ENCODE measurements at regions not wholly inside any gene's neighbourhood (a gene's known extent, or its start where the extent isn't known, plus 50 kb on each side); places are given as distances from the start of the nearest gene placed in this dataset.

GRCh38 chr1:94617134-94617805 is 75.7 kb upstream of the F3 start:
- Mint-ChIP-seq H3K27me3 (ENCODE audit: unreplicated experiment) (no peaks in the 10 kb centered on the region), H3K36me3 (ENCODE audit: unreplicated experiment) (peaks cover 6% of the 10 kb centered on the region), H3K4me3 (ENCODE audit: unreplicated experiment) (no peak overlapping the region), H3K4me1 (ENCODE audit: unreplicated experiment) (peaks cover 14% of the 10 kb centered on the region), H3K9me3 (ENCODE audit: unreplicated experiment) (peaks cover 8% of the 10 kb centered on the region), H3K27ac (ENCODE audit: unreplicated experiment) (no peak overlapping the region)
- no peak for TF ChIP-seq CTCF (IDR thresholded peaks at IDR 0.05)
- DNase-seq (ENCODE audit: extremely low spot score, unreplicated experiment): no peak

DNA sequence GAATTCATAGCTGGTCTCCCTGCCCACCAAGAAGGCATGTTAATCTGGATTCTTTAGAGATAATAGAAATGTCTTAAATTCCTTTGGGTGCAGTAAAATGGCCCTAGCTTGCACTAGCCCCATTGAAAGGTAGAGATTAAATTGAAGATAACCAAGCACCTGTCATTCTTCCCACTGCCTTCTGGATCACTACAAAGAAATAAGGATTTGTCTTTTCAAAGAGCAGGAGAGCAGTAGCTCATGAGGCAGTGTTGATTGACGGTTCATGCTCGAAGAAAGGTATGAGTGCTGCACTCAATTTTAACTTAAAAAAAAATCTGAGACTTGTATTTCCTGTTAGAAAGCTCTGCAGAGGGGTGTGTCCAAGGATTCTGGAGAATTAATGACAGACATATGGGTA is 74.9 kb upstream of the F3 start:
- no peak overlapping the region for H3K27ac Mint-ChIP-seq (ENCODE audit: unreplicated experiment)
- no peak for TF ChIP-seq CTCF (IDR thresholded peaks at IDR 0.05)
- H3K27me3 Mint-ChIP-seq (ENCODE audit: unreplicated experiment): no peaks in the 10 kb centered on the region
- peaks cover 8% of the 10 kb centered on the region for H3K9me3 Mint-ChIP-seq (ENCODE audit: unreplicated experiment)
- peaks cover 6% of the 10 kb centered on the region for H3K36me3 Mint-ChIP-seq (ENCODE audit: unreplicated experiment)
- H3K4me1 Mint-ChIP-seq (ENCODE audit: unreplicated experiment): peaks cover 12% of the 10 kb centered on the region
- DNase-seq (ENCODE audit: extremely low spot score, unreplicated experiment): no peak
- no peak overlapping the region for H3K4me3 Mint-ChIP-seq (ENCODE audit: unreplicated experiment)

- H3K4me1 Mint-ChIP-seq (ENCODE audit: unreplicated experiment): peaks cover 12% of the 10 kb centered on the region
- no peak for DNase-seq (ENCODE audit: extremely low spot score, unreplicated experiment)
- H3K9me3 Mint-ChIP-seq (ENCODE audit: unreplicated experiment): peaks cover 8% of the 10 kb centered on the region
- H3K27ac Mint-ChIP-seq (ENCODE audit: unreplicated experiment): no peak overlapping the region
- H3K27me3 Mint-ChIP-seq (ENCODE audit: unreplicated experiment): no peaks in the 10 kb centered on the region
- H3K4me3 Mint-ChIP-seq (ENCODE audit: unreplicated experiment): no peak overlapping the region
- peaks cover 6% of the 10 kb centered on the region for H3K36me3 Mint-ChIP-seq (ENCODE audit: unreplicated experiment)
- TF ChIP-seq CTCF (IDR thresholded peaks at IDR 0.05): no peak
Measured at GRCh38 chr1:94614996-94615395, 73.4 kb upstream of the F3 start.

DNA sequence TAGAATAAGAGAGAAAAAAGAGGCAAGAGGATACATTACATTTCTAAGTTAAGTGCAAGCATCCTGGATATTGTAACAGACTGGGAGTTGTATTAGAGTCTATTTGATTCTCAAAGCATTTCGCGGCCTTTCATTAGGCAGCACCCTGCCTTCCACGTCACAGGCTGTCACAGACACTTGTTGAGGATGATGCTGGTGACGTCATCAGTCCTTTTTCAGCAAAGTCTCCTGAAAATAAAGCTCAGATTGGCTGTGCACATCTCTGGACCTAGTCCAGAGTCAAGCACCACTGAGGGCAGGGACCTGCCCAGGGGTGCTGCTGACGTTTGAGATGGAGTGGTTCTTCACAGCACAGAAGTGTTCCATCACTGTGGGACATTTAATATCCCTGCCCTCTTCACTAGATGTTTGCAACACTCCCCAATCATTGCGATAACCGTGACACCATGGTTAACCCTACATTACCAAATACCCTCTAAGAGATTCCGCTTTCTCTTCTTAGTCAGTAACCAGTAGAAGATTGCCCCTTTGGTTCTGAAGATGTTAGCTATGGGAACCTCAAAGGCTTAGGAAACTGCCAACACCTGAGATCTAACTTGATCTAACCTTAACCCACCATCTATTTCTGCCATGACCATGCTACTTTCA is 72.7 kb upstream of the F3 start:
- Mint-ChIP-seq H3K36me3 (ENCODE audit: unreplicated experiment) (peaks cover 6% of the 10 kb centered on the region), H3K9me3 (ENCODE audit: unreplicated experiment) (peaks cover 8% of the 10 kb centered on the region), H3K4me1 (ENCODE audit: unreplicated experiment) (peaks cover 12% of the 10 kb centered on the region), H3K27ac (ENCODE audit: unreplicated experiment) (no peak overlapping the region), H3K27me3 (ENCODE audit: unreplicated experiment) (no peaks in the 10 kb centered on the region), H3K4me3 (ENCODE audit: unreplicated experiment) (no peak overlapping the region)
- DNase-seq (ENCODE audit: extremely low spot score, unreplicated experiment): no peak
- no peak for TF ChIP-seq CTCF (IDR thresholded peaks at IDR 0.05)

DNA sequence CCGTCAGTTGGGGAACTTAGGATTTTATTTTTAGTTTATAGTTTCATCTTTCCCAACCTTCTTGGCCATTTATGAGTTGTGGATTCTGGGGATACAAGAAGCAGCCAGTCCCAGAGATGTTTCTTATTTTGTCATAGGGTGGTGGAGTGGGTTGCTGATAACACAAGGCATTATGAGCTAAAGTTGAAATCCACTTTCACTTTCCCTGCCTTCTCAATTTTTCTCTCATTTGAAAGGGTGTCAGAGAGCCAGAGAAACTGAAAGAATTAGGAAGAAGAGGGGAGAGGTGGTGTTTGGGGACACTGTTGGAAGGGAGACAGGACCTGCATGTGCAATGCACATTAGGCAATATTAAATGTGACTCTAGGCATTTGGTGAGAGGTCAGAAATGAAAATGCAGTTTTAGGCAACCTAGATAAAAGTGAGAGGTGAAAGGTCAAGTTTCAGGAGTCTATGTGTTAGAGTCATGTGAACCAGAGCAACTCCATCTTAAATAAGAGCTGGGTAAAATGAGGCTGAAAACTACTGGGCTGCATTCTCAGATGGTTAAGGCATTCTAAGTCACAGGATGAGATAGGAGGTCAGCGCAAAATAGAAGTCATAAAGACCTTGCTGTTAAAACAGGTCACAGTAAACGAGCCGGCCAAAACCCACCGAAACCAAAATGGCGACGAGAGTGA is 71.1 kb upstream of the F3 start:
- DNase-seq (ENCODE audit: extremely low spot score, unreplicated experiment): no peak
- Mint-ChIP-seq H3K9me3 (ENCODE audit: unreplicated experiment) (no peaks in the 10 kb centered on the region), H3K27me3 (ENCODE audit: unreplicated experiment) (no peaks in the 10 kb centered on the region), H3K4me3 (ENCODE audit: unreplicated experiment) (no peak overlapping the region), H3K36me3 (ENCODE audit: unreplicated experiment) (no peaks in the 10 kb centered on the region), H3K4me1 (ENCODE audit: unreplicated experiment) (peaks cover 12% of the 10 kb centered on the region), H3K27ac (ENCODE audit: unreplicated experiment) (no peak overlapping the region)
- TF ChIP-seq CTCF (IDR thresholded peaks at IDR 0.05): no peak

Measured in osteocyte (in vitro differentiated cells).